SK-N-SH treated with all-trans-retinoic acid at 6 μM for 48 hours (cell line): ENCODE measurements at regions not wholly inside any gene's neighbourhood (a gene's known extent, or its start where the extent isn't known, plus 50 kb on each side); places are given as distances from the start of the nearest gene placed in this dataset.

Experiments
- ARNTL ChIP-seq: fragments of 450-650 bp; formaldehyde crosslinking; IDR thresholded peaks from 2 replicates; pipeline ENCODE4 v1.5.0; 2020; ENCODE audit warnings: low read depth, mild to moderate bottlenecking, moderate library complexity, borderline replicate concordance
- TOX ChIP-seq: fragments of 250-450 bp; sonication (Bioruptor Pico); IDR thresholded peaks from 2 replicates; pipeline ENCODE4 v1.8.0; 2021; ENCODE audit warnings: mild to moderate bottlenecking, moderate library complexity, borderline replicate concordance
- ZFP3 ChIP-seq: fragments of 250-450 bp; sonication (Bioruptor Pico); IDR thresholded peaks from 2 replicates; pipeline ENCODE4 v1.5.0; 2020; ENCODE audit warnings: mild to moderate bottlenecking, moderate library complexity
- ZNF8 ChIP-seq: fragments of 450-650 bp; formaldehyde crosslinking; IDR thresholded peaks from 2 replicates; pipeline ENCODE4 v1.5.0; 2020; ENCODE audit warnings: mild to moderate bottlenecking, moderate library complexity
- TF ChIP-seq, protein P1 (sequence below): fragments of 250-450 bp; sonication (Bioruptor Pico); IDR thresholded peaks from 2 replicates; pipeline ENCODE4 v1.5.1; 2020; ENCODE audit warnings: low read depth, mild to moderate bottlenecking, moderate library complexity
- TF ChIP-seq, protein P2 (sequence below): fragments of 250-450 bp; sonication (Bioruptor Pico); IDR thresholded peaks from 2 replicates; pipeline ENCODE4 v1.5.0; 2020; ENCODE audit warnings: mild to moderate bottlenecking, moderate library complexity

DNA sequence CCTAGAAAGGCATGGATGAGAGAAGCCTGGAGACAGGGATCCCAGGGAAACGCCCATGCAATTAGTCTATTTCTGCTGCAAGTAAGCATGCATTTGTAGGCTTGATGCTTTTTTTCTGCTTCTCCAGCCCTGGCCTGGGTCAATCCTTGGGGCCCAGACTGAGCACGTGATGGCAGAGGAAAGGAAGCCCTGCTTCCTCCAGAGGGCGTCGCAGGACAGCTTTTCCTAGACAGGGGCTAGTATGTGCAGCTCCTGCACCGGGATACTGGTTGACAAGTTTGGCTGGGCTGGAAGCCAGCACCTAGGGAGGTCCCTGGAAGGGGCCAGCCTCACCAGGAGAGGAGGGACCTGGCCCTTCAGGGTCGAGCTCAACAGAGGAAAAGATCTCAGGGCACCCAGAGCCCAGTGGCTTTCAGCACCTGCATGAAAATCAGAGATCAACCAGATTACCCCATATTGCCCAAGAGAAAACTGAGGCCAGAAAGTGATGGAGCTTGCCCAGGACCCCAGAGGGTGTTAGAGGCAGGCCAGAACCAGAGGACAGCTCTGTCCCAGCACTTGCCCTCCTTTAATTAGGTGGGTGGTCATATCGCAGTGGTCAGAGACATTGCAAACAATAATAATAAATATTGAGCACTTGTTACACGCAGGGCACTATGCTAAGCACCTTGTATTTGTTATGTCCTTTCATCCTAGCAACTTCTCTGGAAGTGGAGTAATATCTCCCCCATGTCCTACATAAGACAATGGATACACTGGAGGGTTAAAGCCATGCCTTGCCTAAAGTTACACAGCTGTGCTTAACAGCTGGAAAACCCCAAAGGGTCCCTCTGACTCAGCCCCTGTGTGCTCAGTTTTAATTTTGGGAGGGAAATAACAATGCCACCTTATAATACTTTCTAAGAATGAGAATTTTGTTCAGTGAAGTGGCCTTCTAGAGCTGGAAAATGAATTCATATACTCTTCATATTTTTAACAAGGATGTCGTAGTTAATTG lies 67.1 kb downstream of the KLF4 start:
- TF ChIP-seq ZNF8, result no peak
- TF ChIP-seq TOX (CRISPR knock-in tag), result no peak
- no peak for TF ChIP-seq ARNTL (CRISPR knock-in tag)
- TF ChIP-seq, protein P1, sequence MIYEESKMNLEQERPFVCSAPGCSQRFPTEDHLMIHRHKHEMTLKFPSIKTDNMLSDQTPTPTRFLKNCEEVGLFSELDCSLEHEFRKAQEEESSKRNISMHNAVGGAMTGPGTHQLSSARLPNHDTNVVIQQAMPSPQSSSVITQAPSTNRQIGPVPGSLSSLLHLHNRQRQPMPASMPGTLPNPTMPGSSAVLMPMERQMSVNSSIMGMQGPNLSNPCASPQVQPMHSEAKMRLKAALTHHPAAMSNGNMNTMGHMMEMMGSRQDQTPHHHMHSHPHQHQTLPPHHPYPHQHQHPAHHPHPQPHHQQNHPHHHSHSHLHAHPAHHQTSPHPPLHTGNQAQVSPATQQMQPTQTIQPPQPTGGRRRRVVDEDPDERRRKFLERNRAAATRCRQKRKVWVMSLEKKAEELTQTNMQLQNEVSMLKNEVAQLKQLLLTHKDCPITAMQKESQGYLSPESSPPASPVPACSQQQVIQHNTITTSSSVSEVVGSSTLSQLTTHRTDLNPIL (CRISPR knock-in tag), result no peak
- TF ChIP-seq, protein P2, sequence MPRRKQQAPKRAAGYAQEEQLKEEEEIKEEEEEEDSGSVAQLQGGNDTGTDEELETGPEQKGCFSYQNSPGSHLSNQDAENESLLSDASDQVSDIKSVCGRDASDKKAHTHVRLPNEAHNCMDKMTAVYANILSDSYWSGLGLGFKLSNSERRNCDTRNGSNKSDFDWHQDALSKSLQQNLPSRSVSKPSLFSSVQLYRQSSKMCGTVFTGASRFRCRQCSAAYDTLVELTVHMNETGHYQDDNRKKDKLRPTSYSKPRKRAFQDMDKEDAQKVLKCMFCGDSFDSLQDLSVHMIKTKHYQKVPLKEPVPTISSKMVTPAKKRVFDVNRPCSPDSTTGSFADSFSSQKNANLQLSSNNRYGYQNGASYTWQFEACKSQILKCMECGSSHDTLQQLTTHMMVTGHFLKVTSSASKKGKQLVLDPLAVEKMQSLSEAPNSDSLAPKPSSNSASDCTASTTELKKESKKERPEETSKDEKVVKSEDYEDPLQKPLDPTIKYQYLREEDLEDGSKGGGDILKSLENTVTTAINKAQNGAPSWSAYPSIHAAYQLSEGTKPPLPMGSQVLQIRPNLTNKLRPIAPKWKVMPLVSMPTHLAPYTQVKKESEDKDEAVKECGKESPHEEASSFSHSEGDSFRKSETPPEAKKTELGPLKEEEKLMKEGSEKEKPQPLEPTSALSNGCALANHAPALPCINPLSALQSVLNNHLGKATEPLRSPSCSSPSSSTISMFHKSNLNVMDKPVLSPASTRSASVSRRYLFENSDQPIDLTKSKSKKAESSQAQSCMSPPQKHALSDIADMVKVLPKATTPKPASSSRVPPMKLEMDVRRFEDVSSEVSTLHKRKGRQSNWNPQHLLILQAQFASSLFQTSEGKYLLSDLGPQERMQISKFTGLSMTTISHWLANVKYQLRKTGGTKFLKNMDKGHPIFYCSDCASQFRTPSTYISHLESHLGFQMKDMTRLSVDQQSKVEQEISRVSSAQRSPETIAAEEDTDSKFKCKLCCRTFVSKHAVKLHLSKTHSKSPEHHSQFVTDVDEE, result no peak
- no peak for TF ChIP-seq ZFP3 (CRISPR knock-in tag)
